GM19324 (cell line): ENCODE measurements at regions not wholly inside any gene's neighbourhood (a gene's known extent, or its start where the extent isn't known, plus 50 kb on each side); places are given as distances from the start of the nearest gene placed in this dataset.
"Not testable (repeated sequence)": the region's sequence is repeated elsewhere in the genome, so short reads cannot be mapped to it uniquely, and the experiment has no call there.

Experiments used
- ATAC-seq: cut with Tn5 transposase; IDR thresholded peaks from one replicate; pipeline ENCODE4 v1.9.1; 2021; ENCODE audit warnings: mild to moderate bottlenecking, moderate library complexity; ENCODE audit not compliant: unreplicated experiment, low FRiP score

DNA sequence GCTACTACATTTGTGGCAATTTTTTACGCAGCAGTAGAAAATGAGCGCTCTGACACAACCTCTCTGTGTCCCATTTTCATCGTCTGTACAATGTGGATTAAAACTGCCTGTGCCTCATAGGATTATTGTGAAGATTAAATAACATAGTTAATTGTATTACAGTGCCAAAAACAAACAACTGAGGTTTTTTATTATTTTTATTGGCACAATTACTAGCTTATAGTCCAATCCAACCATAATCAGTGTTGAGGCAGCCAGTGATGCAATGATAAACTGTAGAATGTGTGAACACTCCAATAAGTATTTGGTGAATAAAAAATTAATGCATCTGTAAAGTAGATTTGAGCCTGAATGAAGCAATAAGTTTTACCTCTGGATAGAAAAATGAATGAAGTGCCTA is 588.3 kb downstream of the DNAH5 start:
- no peak for ATAC-seq

- ATAC-seq, result no peak
These were observed 589.9 kb downstream of the DNAH5 start for GRCh38 chr5:13354611-13355010.

GRCh38 chr5:13350767-13351166 is 593.7 kb downstream of the DNAH5 start:
- ATAC-seq, result no peak

DNA sequence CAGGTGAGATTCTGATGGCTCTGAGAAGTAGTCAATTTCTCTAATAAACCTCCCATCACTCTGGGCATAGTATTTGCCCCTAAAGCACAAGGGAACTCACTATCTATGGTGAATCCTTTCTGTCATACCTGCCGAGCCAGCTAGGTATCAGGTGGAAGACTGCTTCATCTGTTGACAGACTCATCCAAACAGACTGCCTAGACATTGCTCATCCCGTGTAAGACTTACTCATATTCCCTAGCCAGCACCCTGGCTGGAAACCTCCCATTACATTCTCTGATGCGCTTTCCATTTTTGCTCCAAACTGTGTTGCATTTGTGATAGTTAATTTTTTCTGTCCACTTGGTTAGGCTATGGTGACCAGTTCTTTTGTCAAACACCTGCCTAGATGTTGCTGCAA is 595.9 kb downstream of the DNAH5 start:
- no peak for ATAC-seq

DNA sequence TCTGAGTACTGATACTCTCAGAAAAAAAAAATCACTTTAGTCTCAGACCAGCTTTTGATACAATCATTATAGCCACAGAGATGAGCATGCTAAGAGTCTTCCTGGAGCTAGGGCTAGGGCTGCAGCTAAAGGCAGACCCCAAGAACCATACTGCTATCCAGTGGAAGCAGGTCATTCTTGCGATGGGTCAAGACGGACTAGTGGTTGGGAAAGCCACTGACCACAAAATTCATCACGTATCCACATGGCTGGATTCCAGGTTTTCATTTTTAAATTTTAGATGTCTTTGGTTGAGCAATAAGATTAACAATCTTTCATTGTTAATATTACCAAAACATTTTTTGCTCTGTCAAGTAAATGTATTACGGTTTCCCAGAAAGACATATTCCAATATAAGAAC is 598.1 kb downstream of the DNAH5 start:
- no peak for ATAC-seq

DNA sequence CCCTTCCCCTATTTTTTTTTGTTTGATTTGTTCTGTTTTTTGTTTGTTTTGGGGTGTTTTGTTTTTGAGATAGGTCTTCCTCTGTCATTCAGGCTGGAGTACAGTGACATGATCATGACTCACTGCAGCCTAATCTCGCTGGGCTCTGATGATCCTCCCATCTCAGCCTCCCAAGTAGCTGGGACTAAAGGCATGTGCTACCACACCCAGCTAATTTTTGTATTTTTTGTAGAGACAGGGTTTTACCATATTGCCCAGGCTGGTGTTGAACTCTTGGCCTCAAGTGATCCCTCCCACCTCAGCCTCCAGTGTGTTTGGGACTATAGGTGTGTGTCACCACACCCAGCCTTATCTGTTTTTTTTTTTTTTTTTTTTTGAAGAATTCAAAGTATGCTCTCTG is 605.4 kb downstream of the DNAH5 start:
- ATAC-seq, result no peak

GRCh38 chr5:13335026-13335425 is 609.5 kb downstream of the DNAH5 start:
- not testable (repeated sequence) for ATAC-seq

DNA sequence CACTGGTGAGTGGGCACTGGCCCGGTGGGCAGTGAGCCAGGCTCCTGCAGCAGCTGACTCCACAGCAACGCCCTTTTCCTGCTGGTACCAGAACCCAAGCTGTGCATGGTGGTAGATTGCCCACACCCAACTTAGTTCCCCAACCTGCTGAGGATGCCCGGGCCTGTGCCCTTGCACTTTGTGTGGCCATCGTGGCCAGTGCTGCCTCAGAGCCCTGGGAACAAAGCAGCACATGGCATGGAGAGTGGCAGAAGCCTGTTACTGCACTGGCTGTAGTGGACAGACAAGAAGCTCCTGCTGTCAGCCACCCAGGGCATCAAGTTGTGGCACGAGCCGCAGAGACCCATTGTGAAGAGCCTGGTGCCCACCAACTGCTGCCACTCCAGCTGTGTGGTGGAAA is 612.9 kb downstream of the DNAH5 start:
- no peak for ATAC-seq

DNA sequence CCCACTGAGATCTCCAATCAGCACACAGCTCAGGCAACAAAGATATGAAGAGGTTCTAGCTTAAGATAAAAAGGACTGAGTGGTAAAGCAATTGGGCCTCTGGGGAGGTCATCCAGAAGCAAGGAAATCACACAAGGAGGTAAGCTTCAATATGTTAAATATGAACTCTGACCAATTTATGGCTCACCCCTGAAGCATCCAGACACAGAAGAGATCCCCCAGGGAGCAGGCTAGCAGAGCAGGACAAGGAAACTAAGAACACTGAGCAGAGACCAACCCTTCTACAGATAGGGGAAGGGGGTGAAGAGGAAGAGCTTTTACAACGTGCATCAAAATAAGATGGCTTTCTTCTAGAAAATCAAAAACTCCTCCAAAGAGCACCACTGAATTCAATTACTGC is 616.2 kb downstream of the DNAH5 start:
- ATAC-seq, result no peak

DNA sequence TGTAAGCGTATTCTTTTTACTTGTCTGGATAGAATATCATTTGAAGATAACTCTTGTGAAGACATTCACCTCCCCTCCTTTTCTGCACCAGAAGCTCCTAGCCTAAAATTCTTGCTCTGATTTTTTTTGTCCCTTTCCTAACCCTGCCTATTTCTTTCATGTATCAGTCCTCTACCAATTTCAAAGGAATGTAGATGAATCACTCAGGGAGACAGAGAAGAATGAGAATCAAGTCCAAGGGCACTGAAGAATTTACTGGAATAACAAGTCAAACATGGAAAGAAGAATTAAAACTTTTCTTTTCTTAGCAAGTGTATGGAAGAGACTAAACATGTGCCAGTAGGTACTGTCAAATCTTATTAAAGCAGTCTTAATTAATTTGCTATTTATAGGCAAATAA is 618.7 kb downstream of the DNAH5 start:
- no peak for ATAC-seq

GRCh38 chr5:13322769-13323168 is 621.7 kb downstream of the DNAH5 start:
- no peak for ATAC-seq

DNA sequence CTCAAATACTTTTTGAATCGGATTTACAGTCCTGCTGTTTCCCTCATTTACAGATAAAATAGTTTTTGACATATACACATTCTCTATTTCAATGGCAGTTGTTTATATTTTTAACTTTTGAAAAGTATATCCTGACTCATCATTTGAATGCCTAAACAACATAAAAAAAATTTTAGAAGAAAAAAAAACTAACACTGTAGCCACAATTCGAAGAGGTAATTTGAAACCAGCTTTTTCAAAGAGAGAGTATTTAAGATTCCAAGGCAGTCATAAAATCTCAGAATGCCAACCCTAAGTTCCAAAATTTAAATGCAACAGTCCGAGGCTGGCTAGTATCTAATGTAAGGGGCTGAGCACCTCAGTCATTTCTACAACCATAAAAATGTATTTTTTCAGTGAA is 626.8 kb downstream of the DNAH5 start:
- no peak for ATAC-seq

GRCh38 chr5:13316176-13316575 is 628.3 kb downstream of the DNAH5 start:
- ATAC-seq, result no peak

- no peak for ATAC-seq
These were observed 637.0 kb downstream of the DNAH5 start for GRCh38 chr5:13307480-13307879.

DNA sequence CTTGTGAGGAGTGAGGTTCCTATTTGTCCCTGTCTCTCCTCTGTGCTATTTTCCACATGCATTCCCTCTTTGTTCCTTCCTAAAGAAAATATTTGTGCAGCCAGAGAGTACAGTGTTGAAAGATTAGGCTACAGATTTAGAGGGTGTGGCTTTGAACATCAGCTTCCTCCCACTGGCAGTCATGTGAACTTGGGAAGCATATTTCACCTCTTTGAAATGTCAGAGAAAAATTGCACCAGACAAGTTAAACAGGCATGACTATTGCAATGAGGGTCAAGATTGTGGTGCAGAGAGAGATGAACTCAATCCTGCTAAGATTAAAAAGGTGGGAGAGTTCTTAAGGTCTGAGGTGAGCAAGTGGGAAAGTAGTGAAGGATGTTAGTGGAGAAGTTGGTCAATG is 641.0 kb downstream of the DNAH5 start:
- no peak for ATAC-seq

DNA sequence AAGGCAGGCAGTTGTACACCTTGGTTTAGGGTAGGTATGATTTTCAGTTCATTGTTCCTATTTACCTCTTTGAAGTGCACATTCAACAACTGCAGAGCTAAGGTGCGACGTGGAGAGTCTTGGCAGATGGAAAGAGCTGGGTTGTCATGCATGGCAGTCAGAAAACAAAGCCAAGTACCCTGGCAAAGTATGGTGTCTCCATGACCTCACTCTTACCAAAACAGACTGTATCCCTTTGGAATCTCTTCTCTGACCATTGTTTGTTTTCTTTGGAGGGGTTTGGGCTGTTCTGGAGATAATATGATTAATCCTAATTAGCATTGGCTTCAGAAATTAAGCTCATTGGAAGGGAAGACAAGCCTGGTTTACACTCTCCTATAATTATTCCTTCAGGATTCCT is 665.7 kb downstream of the DNAH5 start:
- ATAC-seq, result no peak

DNA sequence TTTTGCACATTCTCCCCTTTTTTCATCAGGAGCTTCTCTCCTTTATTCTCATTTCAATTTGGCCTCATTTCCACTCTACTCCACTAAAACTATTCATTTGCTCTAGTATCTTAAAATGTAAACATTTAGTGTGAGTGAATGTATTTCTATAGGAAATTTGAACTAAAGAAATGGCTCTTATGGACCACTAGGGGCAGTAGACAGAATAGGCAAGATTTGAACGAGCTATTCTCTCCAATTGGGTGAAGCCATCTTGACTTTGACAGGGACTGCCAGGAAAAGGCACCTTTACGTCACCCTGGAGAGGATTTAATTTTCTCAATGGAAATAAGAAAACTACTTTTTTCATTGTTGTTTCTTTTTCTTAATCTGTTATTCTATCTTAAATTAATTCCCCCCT is 666.3 kb downstream of the DNAH5 start:
- ATAC-seq, result no peak

DNA sequence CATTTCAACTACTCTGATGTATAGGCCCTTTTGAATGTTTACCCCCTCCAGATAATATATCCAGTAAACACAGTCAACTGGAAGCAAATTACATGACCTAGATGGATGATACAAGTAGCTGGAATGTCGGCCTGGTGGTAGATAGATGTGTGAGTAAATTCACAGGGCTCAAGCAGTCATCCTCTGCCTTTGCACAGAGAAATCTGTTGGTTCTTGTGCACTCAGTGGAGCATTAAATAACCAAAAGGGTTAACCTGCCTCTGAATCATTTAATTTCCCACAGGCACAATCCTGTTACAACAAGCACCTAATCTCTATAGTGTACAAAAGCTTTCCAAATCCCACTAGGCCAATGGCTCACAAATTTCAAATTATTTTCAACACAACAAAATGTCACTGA is 668.3 kb downstream of the DNAH5 start:
- no peak for ATAC-seq

DNA sequence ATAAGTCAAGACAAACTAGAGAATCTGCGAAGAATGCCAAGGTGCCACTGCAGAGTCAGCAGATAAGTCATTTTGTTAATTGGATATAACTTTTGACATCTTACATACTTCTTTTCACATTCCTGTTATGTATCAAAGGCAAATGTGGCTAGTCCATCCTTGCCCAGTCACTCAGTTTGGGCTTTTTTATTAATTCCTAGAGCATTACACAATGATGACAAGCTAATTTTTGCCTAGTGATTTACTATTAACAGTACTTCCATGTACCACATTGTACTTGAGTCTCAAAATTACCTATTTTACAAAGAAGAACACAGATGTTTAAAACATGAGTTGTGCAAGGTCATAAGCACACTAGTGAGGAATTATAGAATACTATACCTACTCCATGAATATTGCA is 680.8 kb downstream of the DNAH5 start:
- ATAC-seq, result no peak

GRCh38 chr5:13253111-13253510 is 691.4 kb downstream of the DNAH5 start:
- no peak for ATAC-seq

DNA sequence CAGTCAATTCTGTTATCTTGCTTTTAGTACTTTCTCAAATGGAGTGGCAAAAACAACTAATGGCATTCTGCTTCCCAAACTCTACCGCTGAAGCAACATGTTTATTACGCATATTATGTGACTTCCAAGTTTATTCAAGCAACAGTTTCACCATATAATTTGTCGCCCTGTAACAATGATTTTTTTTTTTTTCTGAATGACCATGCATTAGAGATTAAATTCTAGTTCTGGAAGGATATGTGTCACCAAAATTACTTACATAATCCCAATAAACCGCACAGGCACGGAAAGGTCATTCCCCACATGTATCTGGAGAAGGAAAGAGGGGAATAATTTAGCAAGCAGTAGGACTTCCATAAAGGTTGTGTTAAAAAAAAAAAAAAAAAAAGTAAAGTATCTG is 691.8 kb downstream of the DNAH5 start:
- ATAC-seq, result no peak

DNA sequence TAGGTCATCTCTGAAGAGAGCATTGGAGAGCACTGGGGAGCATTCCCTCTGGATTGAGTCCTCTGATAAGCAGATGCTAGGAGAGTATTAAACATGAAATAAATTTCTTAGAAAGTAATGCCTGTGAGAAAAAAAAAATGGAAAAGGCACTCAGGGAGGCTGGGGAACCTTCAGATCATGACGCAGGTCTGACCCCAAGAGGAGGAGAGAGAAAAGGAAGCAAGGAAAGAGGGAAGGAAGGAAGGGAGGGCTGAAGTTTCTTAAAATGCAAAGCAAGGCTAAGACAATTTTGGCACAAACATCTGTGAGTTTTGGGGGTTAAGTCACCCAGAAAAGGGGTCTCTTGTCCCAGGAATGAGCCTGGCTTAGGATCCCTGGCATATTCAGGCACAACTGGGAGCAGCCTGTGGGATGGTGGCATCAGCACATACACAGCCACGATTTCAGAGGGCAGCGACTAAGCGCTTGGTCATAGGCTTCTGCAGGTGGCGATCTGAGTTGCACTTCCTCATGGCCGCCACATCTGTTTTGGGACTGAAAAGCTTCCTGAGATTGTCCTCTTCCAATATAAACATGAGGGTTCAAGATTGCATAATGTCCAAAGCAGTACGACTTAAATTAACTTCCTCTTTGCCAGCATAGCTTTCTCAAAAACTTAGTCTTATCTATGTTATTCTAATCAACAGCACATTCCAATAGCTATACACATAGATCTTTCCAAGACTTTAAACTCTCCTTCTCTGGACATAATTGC is 692.7 kb downstream of the DNAH5 start:
- no peak for ATAC-seq
